Liver (tissue), 8 donors: ENCODE measurements at regions not wholly inside any gene's neighbourhood (a gene's known extent, or its start where the extent isn't known, plus 50 kb on each side); places are given as distances from the start of the nearest gene placed in this dataset.

Source experiments
- DNase-seq: peaks from one replicate; pipeline ENCODE4 v3.0.0-alpha.2; 2017; ENCODE audit warnings: low spot score
- H3K27ac ChIP-seq, 2 donors: one replicate each; pipeline ENCODE4 v1.7.0; 2013; ENCODE audit warnings: inconsistent platforms in 2 of 2, low read length in 2 of 2, control low read depth in 1 of 2, low read depth in 1 of 2, mild to moderate bottlenecking in 1 of 2
- H3K27me3 ChIP-seq, 4 donors: one replicate each; pipeline versions ENCODE4 v1.6.1 to v1.7.0; 2013; ENCODE audit warnings: low read length in 3 of 4, inconsistent platforms in 1 of 4, mild to moderate bottlenecking in 1 of 4, moderate library complexity in 1 of 4; ENCODE audit not compliant: control insufficient read depth in 4 of 4, insufficient read depth in 4 of 4
- H3K36me3 ChIP-seq, 4 donors: one replicate each; pipeline versions ENCODE4 v1.6.1 to v1.7.0; 2013; ENCODE audit warnings: low read length in 3 of 4, mild to moderate bottlenecking in 3 of 4, low read depth in 1 of 4, moderate library complexity in 1 of 4; ENCODE audit not compliant: control insufficient read depth in 4 of 4, insufficient read depth in 3 of 4
- H3K4me1 ChIP-seq, 4 donors: one replicate each; pipeline versions ENCODE4 v1.6.1 to v1.7.0; 2013; ENCODE audit warnings: low read length in 3 of 4, mild to moderate bottlenecking in 3 of 4, moderate library complexity in 1 of 4; ENCODE audit not compliant: control insufficient read depth in 4 of 4, insufficient read depth in 4 of 4
- H3K4me3 ChIP-seq, 3 donors: one replicate each; pipeline versions ENCODE4 v1.6.1 to v1.7.0; 2013; ENCODE audit warnings: low read length in 3 of 3, control low read depth in 1 of 3, low read depth in 1 of 3, mild to moderate bottlenecking in 1 of 3
- H3K9ac ChIP-seq, 2 donors: one replicate each; pipeline ENCODE4 v1.7.0; 2013; ENCODE audit warnings: low read length in 2 of 2, mild to moderate bottlenecking in 2 of 2, moderate library complexity in 2 of 2, control low read depth in 1 of 2, low read depth in 1 of 2
- H3K9me3 ChIP-seq, 4 donors: one replicate each; pipeline versions ENCODE4 v1.6.1 to v1.7.0; 2013; ENCODE audit warnings: low read length in 3 of 4; ENCODE audit not compliant: control insufficient read depth in 4 of 4
- ATF3 ChIP-seq: IDR thresholded peaks from 2 replicates; pipeline ENCODE4 v1.6.1; 2016; ENCODE audit warnings: antibody characterized with exemption
- CTCF ChIP-seq: fragments of 150-350 bp; IDR thresholded peaks from 2 replicates; pipeline ENCODE4 v1.5.1; 2017; ENCODE audit warnings: improper control_type of control experiment, low read depth, low read length; ENCODE audit not compliant: missing input control
- EGR1 ChIP-seq, 2 donors: IDR thresholded peaks; 2 replicates each; pipeline ENCODE4 v1.6.1; 2016 to 2018; ENCODE audit warnings: antibody characterized with exemption in 2 of 2, low read depth in 2 of 2
- FOXA1 ChIP-seq: IDR thresholded peaks from 2 replicates; pipeline ENCODE4 v1.6.1; 2016; ENCODE audit warnings: antibody characterized with exemption
- FOXA2 ChIP-seq: IDR thresholded peaks from 2 replicates; pipeline ENCODE4 v1.6.1; 2016; ENCODE audit warnings: antibody characterized with exemption
- HNF4G ChIP-seq: IDR thresholded peaks from 2 replicates; pipeline ENCODE4 v1.6.1; 2016; ENCODE audit warnings: antibody characterized with exemption
- JUND ChIP-seq, 2 donors: IDR thresholded peaks; 2 replicates each; pipeline ENCODE4 v1.6.1; 2016; ENCODE audit warnings: antibody characterized with exemption in 2 of 2
- NR2F2 ChIP-seq: IDR thresholded peaks from 2 replicates; pipeline ENCODE4 v1.6.1; 2016; ENCODE audit warnings: antibody characterized with exemption
- RAD21 ChIP-seq, 2 donors: IDR thresholded peaks; 2 replicates each; pipeline ENCODE4 v1.6.1; 2016; ENCODE audit warnings: antibody characterized with exemption in 2 of 2, mild to moderate bottlenecking in 2 of 2
- REST ChIP-seq: IDR thresholded peaks from 2 replicates; pipeline ENCODE4 v1.6.1; 2016; ENCODE audit warnings: antibody characterized with exemption, mild to moderate bottlenecking
- SP1 ChIP-seq: IDR thresholded peaks from 2 replicates; pipeline ENCODE4 v1.6.1; 2018; ENCODE audit warnings: antibody characterized with exemption, mild to moderate bottlenecking
- YY1 ChIP-seq: IDR thresholded peaks from 2 replicates; pipeline ENCODE4 v1.6.1; 2016; ENCODE audit warnings: antibody characterized with exemption, mild to moderate bottlenecking
- ZBTB33 ChIP-seq: IDR thresholded peaks from 2 replicates; pipeline ENCODE4 v1.6.1; 2016; ENCODE audit warnings: antibody characterized with exemption
- WGBS: extraction: QIAGEN DNeasy Blood & Tissue Kit; methylation state at CpG from one replicate; pipeline ENCODE4 v1.1.7; 2013; 5-methylcytosine and 5-hydroxymethylcytosine counted together
- donor health status: healthy.
- donor health status: healthy.
- donor health status: healthy.
- donor health status: healthy.
- donor health status: healthy.

GRCh38 chr6:28651161-28651560 is 125.5 kb downstream of the GPX5 start:
- no peak for DNase-seq
- Histone ChIP-seq H3K4me1 (peaks cover 0 to 10% (median 0%) of the 10 kb centered on the region in 4 donors), H3K27me3 (peaks cover 0 to 16% (median 9%) of the 10 kb centered on the region in 4 donors), H3K27ac (no peak overlapping the region), H3K4me3 (no peak overlapping the region), H3K36me3 (no peaks in the 10 kb centered on the region), H3K9ac (no peak overlapping the region), H3K9me3 (no peaks in the 10 kb centered on the region)
- TF ChIP-seq EGR1 (IDR thresholded peaks at IDR 0.05; ENCODE audit: low read depth in 2 of 2) (no peak), YY1 (no peak), JUND (IDR thresholded peaks at IDR 0.05) (no peak), SP1 (no peak), NR2F2 (no peak), ZBTB33 (no peak), HNF4G (no peak), FOXA2 (no peak), FOXA1 (no peak), CTCF (no peak), ATF3 (no peak), REST (no peak)
- 92% methylated on average over 6 of the region's 6 CpGs for WGBS

- TF ChIP-seq YY1 (no peak), RAD21 (IDR thresholded peaks at IDR 0.05) (no peak), SP1 (no peak), REST (no peak), JUND (IDR thresholded peaks at IDR 0.05) (no peak)
- DNase-seq = no peak
- Histone ChIP-seq H3K36me3 (no peaks in the 10 kb centered on the region), H3K27ac (no peak overlapping the region), H3K9ac (no peak overlapping the region), H3K4me3 (no peak overlapping the region), H3K27me3 (peaks cover 0 to 21% (median 9%) of the 10 kb centered on the region in 4 donors), H3K9me3 (peaks cover 0 to 3% (median 0%) of the 10 kb centered on the region in 4 donors), H3K4me1 (peaks cover 0 to 11% (median 0%) of the 10 kb centered on the region in 4 donors)
- WGBS = 86% methylated on average over 4 of the region's 4 CpGs
These were observed 128.2 kb downstream of the GPX5 start for GRCh38 chr6:28653876-28654275.
